HEK293T (cell line): ENCODE measurements at regions not wholly inside any gene's neighbourhood (a gene's known extent, or its start where the extent isn't known, plus 50 kb on each side); places are given as distances from the start of the nearest gene placed in this dataset.

ENCODE experiments used
- CTCF ChIA-PET: fragments of 350-600 bp; formaldehyde crosslinking; extraction: SDS; loops from one replicate; lab custom pipeline; 2021; ENCODE audit warnings: antibody characterized with exemption, inconsistent platforms; lab: Yijun Ruan, JAX
- POLR2A ChIA-PET: fragments of 350-600 bp; formaldehyde crosslinking; extraction: SDS; loops from one replicate; lab custom pipeline; 2020; ENCODE audit warnings: antibody characterized with exemption, inconsistent platforms; lab: Yijun Ruan, JAX
- DNase-seq: peaks from one replicate; pipeline ENCODE4 v3.0.0; 2012; ENCODE audit warnings: mixed read lengths; ENCODE audit errors: extremely low spot score
- ARNT ChIP-seq: fragments of 450-650 bp; IDR thresholded peaks from 2 replicates; pipeline ENCODE4 v1.6.1; 2017; ENCODE audit warnings: mild to moderate bottlenecking
- BHLHE40 ChIP-seq: fragments of 450-650 bp; IDR thresholded peaks from 2 replicates; pipeline ENCODE4 v1.6.1; 2016; ENCODE audit warnings: mild to moderate bottlenecking, moderate library complexity, borderline replicate concordance
- CTBP1 ChIP-seq: fragments of 450-650 bp; IDR thresholded peaks from 2 replicates; pipeline ENCODE4 v1.6.1; 2016; ENCODE audit warnings: borderline replicate concordance
- ELF4 ChIP-seq: fragments of 450-650 bp; IDR thresholded peaks from 2 replicates; pipeline ENCODE4 v1.6.1; 2017; ENCODE audit warnings: antibody characterized with exemption
- FOXA1 ChIP-seq: fragments of 450-650 bp; IDR thresholded peaks from 2 replicates; pipeline ENCODE4 v1.6.1; 2016; ENCODE audit warnings: mild to moderate bottlenecking
- FOXK2 ChIP-seq: fragments of 450-650 bp; IDR thresholded peaks from 2 replicates; pipeline ENCODE4 v1.6.1; 2016; ENCODE audit warnings: mild to moderate bottlenecking
- FOXM1 ChIP-seq: fragments of 450-650 bp; IDR thresholded peaks from 2 replicates; pipeline ENCODE4 v1.6.1; 2017; ENCODE audit warnings: mild to moderate bottlenecking, borderline replicate concordance
- HDGF ChIP-seq: fragments of 450-650 bp; IDR thresholded peaks from 2 replicates; pipeline ENCODE4 v1.6.1; 2017; ENCODE audit warnings: antibody characterized with exemption, borderline replicate concordance
- L3MBTL2 ChIP-seq: fragments of 450-650 bp; conservative IDR thresholded peaks from 2 replicates; pipeline ENCODE4 v1.6.1; 2016; ENCODE audit warnings: mild to moderate bottlenecking
- LEF1 ChIP-seq: fragments of 450-650 bp; IDR thresholded peaks from 2 replicates; pipeline ENCODE4 v1.6.1; 2017; ENCODE audit warnings: mild to moderate bottlenecking, borderline replicate concordance
- NFRKB ChIP-seq: fragments of 450-650 bp; IDR thresholded peaks from 2 replicates; pipeline ENCODE4 v1.6.1; 2016; ENCODE audit warnings: mild to moderate bottlenecking, moderate library complexity
- SP1 ChIP-seq: fragments of 450-650 bp; IDR thresholded peaks from 2 replicates; pipeline ENCODE4 v1.6.1; 2017
- SUZ12 ChIP-seq: fragments of 450-650 bp; IDR thresholded peaks from 2 replicates; pipeline ENCODE4 v1.6.1; 2016; ENCODE audit warnings: mild to moderate bottlenecking
- TARDBP ChIP-seq: fragments of 450-650 bp; IDR thresholded peaks from 2 replicates; pipeline ENCODE4 v1.6.1; 2016
- ZNF384 ChIP-seq: fragments of 450-650 bp; IDR thresholded peaks from 2 replicates; pipeline ENCODE4 v1.6.1; 2016
- TF ChIP-seq, protein P1 (sequence below): fragments of 450-650 bp; IDR thresholded peaks from 2 replicates; pipeline ENCODE4 v1.6.1; 2016

DNA sequence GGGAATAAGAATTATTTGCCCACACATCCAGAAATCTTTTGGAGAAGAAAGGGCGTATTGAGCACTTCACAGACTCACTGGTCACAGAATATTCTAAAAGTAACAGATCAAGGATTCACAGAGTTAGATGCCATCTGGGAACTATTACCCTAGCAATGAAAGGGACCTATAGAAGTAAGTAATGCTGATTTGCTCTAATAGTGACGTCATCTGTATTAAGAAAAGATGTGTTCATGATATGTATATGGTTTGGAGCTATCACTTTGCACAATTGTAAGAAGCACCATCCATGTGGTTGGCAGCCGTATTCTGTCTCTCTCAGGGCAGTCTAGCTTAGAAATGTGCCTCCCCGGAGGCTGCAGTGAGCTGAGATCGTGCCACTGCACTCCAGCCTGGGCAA is 52.8 kb upstream of the SV2C start:
- no peak for TF ChIP-seq BHLHE40
- TF ChIP-seq ELF4: no peak
- no peak for TF ChIP-seq NFRKB
- TF ChIP-seq ARNT: no peak
- TF ChIP-seq SUZ12: no peak
- TF ChIP-seq CTBP1: no peak
- TF ChIP-seq HDGF: no peak
- no peak for DNase-seq
- ChIA-PET CTCF (no interaction called here), POLR2A (no interaction called here)

DNA sequence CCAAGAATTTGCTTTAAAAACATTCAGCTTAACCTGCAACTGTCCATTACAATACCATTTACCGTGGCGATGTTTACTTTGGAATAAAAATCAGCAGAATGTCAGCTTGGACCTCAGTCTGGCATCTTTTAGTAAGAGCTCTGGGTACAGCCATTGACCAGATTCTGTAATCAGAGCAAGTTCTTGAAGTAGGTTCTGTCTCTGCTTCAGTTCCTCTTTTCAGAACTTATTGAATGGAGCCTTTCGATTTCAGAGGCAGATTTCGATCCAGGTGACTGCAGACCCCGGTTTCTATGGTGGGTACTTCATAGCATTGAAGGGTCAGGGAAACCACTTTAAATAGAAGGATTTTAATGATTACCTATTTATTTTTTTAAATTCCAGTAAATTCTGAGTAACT is 53.4 kb upstream of the SV2C start:
- CTCF ChIA-PET: no interaction called here
- no peak for DNase-seq
- no peak for TF ChIP-seq L3MBTL2
- POLR2A ChIA-PET: no interaction called here

DNA sequence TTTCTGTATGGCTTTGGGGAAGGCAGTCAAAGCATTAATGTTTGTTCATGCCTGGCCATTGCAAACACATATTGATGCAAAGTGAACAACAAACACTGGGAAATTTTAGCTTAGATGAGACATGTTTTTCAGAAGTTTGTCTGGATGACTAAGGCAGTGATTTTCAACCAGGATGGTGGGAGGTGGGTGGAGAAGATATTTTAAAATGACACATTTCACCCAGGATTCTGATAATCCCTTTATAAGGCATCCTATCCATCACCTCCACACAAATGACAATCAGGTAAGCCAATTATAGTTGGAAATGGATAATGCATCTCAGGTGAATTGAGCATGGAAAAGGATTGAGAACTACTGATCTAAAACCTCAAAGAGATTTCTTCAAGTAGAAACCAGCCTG is 57.4 kb upstream of the SV2C start:
- TF ChIP-seq FOXM1 (no peak), NFRKB (no peak), BHLHE40 (no peak), FOXK2 (no peak), TARDBP (no peak), ZNF384 (no peak), L3MBTL2 (no peak), LEF1 (no peak), HDGF (no peak), SP1 (no peak), SUZ12 (no peak), ARNT (no peak), CTBP1 (no peak)
- TF ChIP-seq, protein P1, sequence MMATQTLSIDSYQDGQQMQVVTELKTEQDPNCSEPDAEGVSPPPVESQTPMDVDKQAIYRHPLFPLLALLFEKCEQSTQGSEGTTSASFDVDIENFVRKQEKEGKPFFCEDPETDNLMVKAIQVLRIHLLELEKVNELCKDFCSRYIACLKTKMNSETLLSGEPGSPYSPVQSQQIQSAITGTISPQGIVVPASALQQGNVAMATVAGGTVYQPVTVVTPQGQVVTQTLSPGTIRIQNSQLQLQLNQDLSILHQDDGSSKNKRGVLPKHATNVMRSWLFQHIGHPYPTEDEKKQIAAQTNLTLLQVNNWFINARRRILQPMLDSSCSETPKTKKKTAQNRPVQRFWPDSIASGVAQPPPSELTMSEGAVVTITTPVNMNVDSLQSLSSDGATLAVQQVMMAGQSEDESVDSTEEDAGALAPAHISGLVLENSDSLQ: no peak
- CTCF ChIA-PET: no interaction called here
- POLR2A ChIA-PET: no interaction called here
- no peak for DNase-seq

DNA sequence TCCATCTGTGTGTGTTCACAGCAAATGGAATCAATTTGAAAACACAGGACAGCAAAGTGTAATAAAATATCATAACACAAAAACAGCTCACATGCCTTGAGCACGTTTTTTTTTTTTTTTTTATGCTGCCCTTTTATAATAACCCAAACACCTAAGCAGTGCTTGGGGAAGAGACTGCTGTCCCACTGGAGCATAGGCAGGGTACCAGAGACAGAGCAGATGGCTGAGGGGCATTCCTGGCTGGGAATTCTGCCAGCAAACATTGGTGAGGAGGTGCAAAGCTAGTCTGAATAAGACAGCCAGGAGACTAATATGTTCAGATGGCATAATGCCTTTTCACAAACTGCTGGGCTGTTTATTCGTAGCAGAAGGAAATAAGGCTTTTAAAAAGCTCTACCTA is 58.1 kb upstream of the SV2C start:
- POLR2A ChIA-PET: no interaction called here
- no peak for DNase-seq
- CTCF ChIA-PET: no interaction called here
- TF ChIP-seq FOXA1: no peak
- no peak for TF ChIP-seq ARNT
- TF ChIP-seq LEF1: no peak
- TF ChIP-seq ZNF384: no peak
- no peak for TF ChIP-seq FOXK2
- no peak for TF ChIP-seq ELF4
- TF ChIP-seq HDGF: no peak
- no peak for TF ChIP-seq TARDBP
- TF ChIP-seq BHLHE40: no peak
- no peak for TF ChIP-seq SUZ12
- no peak for TF ChIP-seq SP1
- no peak for TF ChIP-seq NFRKB
- TF ChIP-seq, protein P1: no peak
- TF ChIP-seq L3MBTL2: no peak
- TF ChIP-seq CTBP1: no peak
- no peak for TF ChIP-seq FOXM1

DNA sequence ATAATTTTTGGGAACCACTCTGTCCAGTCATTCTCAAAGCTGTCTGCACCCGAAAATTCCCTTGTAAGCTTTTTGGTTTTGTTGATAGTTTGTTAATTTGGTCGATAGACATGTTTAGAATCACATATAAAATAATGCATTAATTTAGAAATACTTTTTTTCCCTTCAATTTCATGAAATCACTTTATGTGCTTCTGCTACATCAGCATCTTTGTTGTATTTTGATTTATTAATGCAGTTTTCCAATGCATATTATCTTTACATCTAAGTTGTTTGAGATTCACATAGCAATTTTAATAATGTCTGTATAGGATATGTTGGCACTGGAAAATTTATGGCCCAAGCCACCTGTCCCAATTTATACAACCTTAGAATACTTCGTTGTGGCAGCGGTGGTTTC is 60.6 kb upstream of the SV2C start:
- ChIA-PET CTCF (no interaction called here), POLR2A (no interaction called here)
- no peak for DNase-seq
- TF ChIP-seq CTBP1: no peak
- TF ChIP-seq BHLHE40: no peak
- TF ChIP-seq SP1: no peak
- TF ChIP-seq, protein P1: no peak
- TF ChIP-seq TARDBP: no peak
- no peak for TF ChIP-seq SUZ12
- no peak for TF ChIP-seq HDGF
- TF ChIP-seq L3MBTL2: no peak

DNA sequence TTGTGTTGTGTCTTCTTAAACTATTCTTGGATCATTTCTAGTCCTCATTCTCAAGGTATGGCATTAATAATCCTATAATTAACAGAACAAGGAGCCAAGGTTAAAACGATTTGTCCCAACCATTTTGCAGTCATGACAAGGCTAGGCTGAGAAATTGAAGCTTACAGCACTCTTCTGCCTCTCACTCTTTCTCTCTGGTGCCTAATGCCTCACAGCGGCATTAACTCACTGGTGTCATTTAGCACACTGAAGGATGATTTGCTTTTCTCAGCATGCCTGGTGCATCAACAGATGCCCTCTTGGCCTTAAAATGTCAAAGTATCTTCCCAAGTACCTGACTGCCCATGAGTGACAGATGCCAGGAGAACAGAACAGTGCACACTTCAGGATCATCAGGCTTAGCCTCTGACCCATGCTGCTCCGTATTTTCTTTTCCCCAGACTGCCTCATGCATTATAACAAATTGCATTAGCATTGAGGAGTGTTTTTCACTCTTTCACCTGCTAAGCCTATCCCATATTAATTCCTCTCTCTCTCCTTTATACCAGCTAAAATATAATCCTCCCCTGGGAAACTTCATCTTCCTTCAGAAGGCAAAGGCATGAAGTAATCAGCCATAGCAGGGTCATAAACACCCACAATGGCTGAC is 61.1 kb upstream of the SV2C start:
- POLR2A ChIA-PET: no interaction called here
- no peak for DNase-seq
- CTCF ChIA-PET: no interaction called here
- TF ChIP-seq, protein P1: no peak
- TF ChIP-seq ELF4 (no peak), FOXK2 (no peak), L3MBTL2 (no peak), BHLHE40 (no peak), FOXM1 (no peak), CTBP1 (no peak), HDGF (no peak), NFRKB (no peak)
